H9 (cell line): ENCODE measurements at regions not wholly inside any gene's neighbourhood (a gene's known extent, or its start where the extent isn't known, plus 50 kb on each side); places are given as distances from the start of the nearest gene placed in this dataset.

ENCODE experiments used
- DNase-seq: peaks from one replicate; pipeline ENCODE4 v3.0.0-alpha.2; 2017
- H2AFZ ChIP-seq: one replicate; pipeline ENCODE4 v1.6.1; 2013; ENCODE audit warnings: mild to moderate bottlenecking, low read length, control low read depth, moderate library complexity
- H2AK5ac ChIP-seq: 2 replicates; pipeline ENCODE4 v1.6.1; 2013; ENCODE audit warnings: low read length, control low read depth, mixed read lengths; ENCODE audit not compliant: insufficient read length
- H2BK120ac ChIP-seq: one replicate; pipeline ENCODE4 v1.6.1; 2013; ENCODE audit warnings: low read depth, mild to moderate bottlenecking, low read length, control low read depth, inconsistent platforms; ENCODE audit not compliant: poor library complexity, severe bottlenecking
- H2BK12ac ChIP-seq: 2 replicates; pipeline ENCODE4 v1.6.1; 2013; ENCODE audit warnings: low read length, control low read depth, mixed read lengths, low read depth; ENCODE audit not compliant: insufficient read length
- H2BK15ac ChIP-seq: 2 replicates; pipeline ENCODE4 v1.6.1; 2013; ENCODE audit warnings: low read depth, low read length, control low read depth
- H2BK20ac ChIP-seq: one replicate; pipeline ENCODE4 v1.6.1; 2013; ENCODE audit warnings: low read depth, mild to moderate bottlenecking, low read length, control low read depth, inconsistent platforms; ENCODE audit not compliant: poor library complexity, severe bottlenecking
- H2BK5ac ChIP-seq: 2 replicates; pipeline ENCODE4 v1.6.1; 2013; ENCODE audit warnings: low read length, control low read depth, mixed read lengths; ENCODE audit not compliant: insufficient read length
- H3K14ac ChIP-seq: 2 replicates; pipeline ENCODE4 v1.6.1; 2013; ENCODE audit warnings: low read length, control low read depth; ENCODE audit not compliant: insufficient read depth
- H3K18ac ChIP-seq: 2 replicates; pipeline ENCODE4 v1.6.1; 2013; ENCODE audit warnings: low read depth, mild to moderate bottlenecking, mixed read lengths, low read length, control low read depth; ENCODE audit not compliant: insufficient read length
- H3K23ac ChIP-seq: 2 replicates; pipeline ENCODE4 v1.6.1; 2013; ENCODE audit warnings: low read length, control low read depth, mixed read lengths, low read depth; ENCODE audit not compliant: insufficient read length
- H3K23me2 ChIP-seq: 2 replicates; pipeline ENCODE4 v1.6.1; 2013; ENCODE audit warnings: low read depth, mild to moderate bottlenecking, mixed read lengths, low read length, control low read depth; ENCODE audit not compliant: insufficient read length, poor library complexity, severe bottlenecking
- H3K27ac ChIP-seq: 2 replicates; pipeline ENCODE4 v1.5.1; 2013; ENCODE audit warnings: low read length, control low read depth, mixed read lengths, low read depth; ENCODE audit not compliant: insufficient read length
- H3K27me3 ChIP-seq: 2 replicates; pipeline ENCODE4 v1.6.1; 2013; ENCODE audit warnings: low read length, control low read depth, inconsistent platforms; ENCODE audit not compliant: insufficient read depth
- H3K4ac ChIP-seq: 2 replicates; pipeline ENCODE4 v1.6.1; 2013; ENCODE audit warnings: low read depth, mild to moderate bottlenecking, control low read depth, inconsistent platforms, low read length, moderate library complexity
- H3K4me1 ChIP-seq: 2 replicates; pipeline ENCODE4 v1.6.1; 2013; ENCODE audit warnings: low read length, control low read depth, inconsistent platforms; ENCODE audit not compliant: insufficient read depth
- H3K4me2 ChIP-seq: 2 replicates; pipeline ENCODE4 v1.6.1; 2013; ENCODE audit warnings: low read length, control low read depth, mixed read lengths; ENCODE audit not compliant: insufficient read length, insufficient read depth
- H3K56ac ChIP-seq: 2 replicates; pipeline ENCODE4 v1.6.1; 2013; ENCODE audit warnings: low read depth, mild to moderate bottlenecking, mixed read lengths, low read length, control low read depth; ENCODE audit not compliant: insufficient read length
- H3K79me1 ChIP-seq: 2 replicates; pipeline ENCODE4 v1.6.1; 2013; ENCODE audit warnings: low read depth, mild to moderate bottlenecking, moderate library complexity, low read length, control low read depth, inconsistent platforms; ENCODE audit not compliant: insufficient read depth, poor library complexity, severe bottlenecking
- H3K79me2 ChIP-seq: 2 replicates; pipeline ENCODE4 v1.6.1; 2013; ENCODE audit warnings: low read length, control low read depth, inconsistent platforms; ENCODE audit not compliant: insufficient read depth
- H3K9ac ChIP-seq: 2 replicates; pipeline ENCODE4 v1.6.1; 2013; ENCODE audit warnings: low read length, control low read depth, mixed read lengths; ENCODE audit not compliant: insufficient read length; ENCODE audit errors: extremely low read depth
- H3K9me3 ChIP-seq: one replicate; pipeline ENCODE4 v1.6.1; 2013; ENCODE audit warnings: low read depth, low read length, inconsistent platforms; ENCODE audit not compliant: control insufficient read depth
- H3T11ph ChIP-seq: one replicate; pipeline ENCODE4 v1.6.1; 2013; ENCODE audit warnings: mild to moderate bottlenecking, low read length, control low read depth, inconsistent platforms
- H4K20me1 ChIP-seq: one replicate; pipeline ENCODE4 v1.6.1; 2013; ENCODE audit not compliant: control insufficient read depth, insufficient read length, insufficient read depth
- H4K5ac ChIP-seq: 2 replicates; pipeline ENCODE4 v1.6.1; 2013; ENCODE audit warnings: low read depth, mild to moderate bottlenecking, mixed read lengths, low read length, control low read depth; ENCODE audit not compliant: insufficient read length
- H4K8ac ChIP-seq: replicated peaks from 2 replicates; pipeline ENCODE4 v1.6.1; 2013; ENCODE audit warnings: low read length, control low read depth, mixed read lengths, low read depth; ENCODE audit not compliant: insufficient read length
- H4K91ac ChIP-seq: 2 replicates; pipeline ENCODE4 v1.6.1; 2013; ENCODE audit warnings: low read depth, mild to moderate bottlenecking, moderate library complexity, mixed read lengths, low read length, control low read depth; ENCODE audit not compliant: insufficient read length
- H3K27ac Mint-ChIP-seq, 3 experiments: 2 replicates in 2 of 3; 3 replicates in 1 of 3; pipeline ENCODE4 v1.8.0; 2020 to 2021; ENCODE audit warnings: mixed read lengths in 3 of 3, mild to moderate bottlenecking in 1 of 3, moderate library complexity in 1 of 3
- H3K27me3 Mint-ChIP-seq: 2 replicates; pipeline ENCODE4 v1.8.0; 2021; ENCODE audit warnings: low read depth, mild to moderate bottlenecking, moderate library complexity, mixed read lengths
- H3K36me3 Mint-ChIP-seq, 3 experiments: 2 replicates in 2 of 3; 3 replicates in 1 of 3; pipeline ENCODE4 v1.8.0; 2020 to 2021; ENCODE audit warnings: low read depth in 3 of 3, mixed read lengths in 3 of 3; ENCODE audit not compliant: insufficient read depth in 1 of 3
- H3K4me1 Mint-ChIP-seq, 2 experiments: 2 replicates each; pipeline ENCODE4 v1.8.0; 2020; ENCODE audit warnings: mixed read lengths in 2 of 2
- H3K4me3 Mint-ChIP-seq, 2 experiments: 2 replicates in 1 of 2; 3 replicates in 1 of 2; pipeline ENCODE4 v1.8.0; 2020 to 2021; ENCODE audit warnings: mild to moderate bottlenecking in 2 of 2, mixed read lengths in 2 of 2, moderate library complexity in 1 of 2
- H3K9me3 Mint-ChIP-seq, 2 experiments: 2 replicates in 1 of 2; 3 replicates in 1 of 2; pipeline ENCODE4 v1.8.0; 2020; ENCODE audit warnings: mild to moderate bottlenecking in 2 of 2, mixed read lengths in 2 of 2, moderate library complexity in 1 of 2
- CTCF ChIP-seq: fragments of 200-600 bp; sonication (generic); conservative IDR thresholded peaks from 3 replicates; pipeline ENCODE4 v1.8.0; 2021; ENCODE audit warnings: antibody characterized with exemption, mild to moderate bottlenecking
- WGBS: extraction: QIAGEN DNeasy Blood & Tissue Kit; methylation state at CpG from one replicate; pipeline ENCODE4 v1.1.7; 2013; ENCODE audit warnings: missing lambda C conversion rate, low lambda C conversion rate, mixed read lengths; ENCODE audit not compliant: insufficient read length; ENCODE audit errors: extremely low coverage; 5-methylcytosine and 5-hydroxymethylcytosine counted together

- Histone ChIP-seq H4K20me1 (no peaks in the 10 kb centered on the region), H3K4me2 (no peak overlapping the region), H3K4me1 (no peaks in the 10 kb centered on the region), H3K27me3 (no peaks in the 10 kb centered on the region), H3K56ac (no peak overlapping the region), H3K9ac (no peak overlapping the region), H2AFZ (no peak overlapping the region), H3K14ac (no peak overlapping the region), H3K79me2 (no peaks in the 10 kb centered on the region), H2AK5ac (no peak overlapping the region), H2BK20ac (no peak overlapping the region), H3K18ac (no peak overlapping the region), H3K79me1 (no peaks in the 10 kb centered on the region), H3K4ac (no peak overlapping the region), H2BK15ac (no peak overlapping the region), H3K9me3 (no peaks in the 10 kb centered on the region), H4K91ac (no peak overlapping the region), H3K27ac (no peak overlapping the region), H3T11ph (no peak overlapping the region), H4K5ac (no peak overlapping the region), H2BK120ac (no peak overlapping the region), H3K23ac (no peak overlapping the region), H2BK5ac (no peak overlapping the region), H4K8ac (no peak overlapping the region), H2BK12ac (no peak overlapping the region), H3K23me2 (no peaks in the 10 kb centered on the region)
- peaks cover 0 to 2% of the 10 kb centered on the region in 2 experiments; a peak in 1 of 4 replicates for H3K4me1 Mint-ChIP-seq
- no peak for TF ChIP-seq CTCF
- no peak overlapping the region for H3K4me3 Mint-ChIP-seq
- no peak for DNase-seq
- no peaks in the 10 kb centered on the region for H3K27me3 Mint-ChIP-seq
- no peak overlapping the region for H3K27ac Mint-ChIP-seq
- no peaks in the 10 kb centered on the region for H3K36me3 Mint-ChIP-seq
- WGBS: no CpG with 5 or more reads among the region's 4 CpGs
- H3K9me3 Mint-ChIP-seq: no peaks in the 10 kb centered on the region
Observed at GRCh38 chr5:91464886-91465646, 81.9 kb upstream of the ARRDC3 start.
